ENCODE measurements at regions not wholly inside any gene's neighbourhood (a gene's known extent, or its start where the extent isn't known, plus 50 kb on each side); places are given as distances from the start of the nearest gene placed in this dataset.

GRCh38 chr19:32039440-32039839 is 306.0 kb upstream of the ZNF507 start:
- Histone ChIP-seq H3K4me2 (ENCODE audit: low read depth, low read length) (no peak overlapping the region), H3K36me3 (replicated peaks in 1 of 2; ENCODE audit: control insufficient read depth in 1 of 2, insufficient read depth in 2 of 2, low read length in 2 of 2) (no peaks in the 10 kb centered on the region), H3K79me2 (ENCODE audit: insufficient read depth, low read length) (no peaks in the 10 kb centered on the region), H3K27ac (ENCODE audit: extremely low read length, insufficient read depth, low read length) (no peak overlapping the region), H3K4me3 (replicated peaks in 1 of 3; ENCODE audit: insufficient read depth in 1 of 3, low read depth in 2 of 3, low read length in 3 of 3) (no peak overlapping the region), H3K9ac (ENCODE audit: insufficient read depth, low read depth, low read length) (no peak overlapping the region), H3K27me3 (ENCODE audit: control insufficient read depth in 1 of 2, insufficient read depth in 2 of 2, low read length in 2 of 2) (no peaks in the 10 kb centered on the region; a peak in 1 of 5 replicates), H3K9me3 (ENCODE audit: low read length) (no peaks in the 10 kb centered on the region), H2AFZ (ENCODE audit: low read length) (no peak overlapping the region), H4K20me1 (ENCODE audit: insufficient read depth, low read length) (no peaks in the 10 kb centered on the region), H3K4me1 (ENCODE audit: insufficient read depth, low read length) (0 out of 2 replicates have a peak, but pooled peaks cover 2% of the 10 kb centered on the region)
- no peak for DNase-seq (ENCODE audit: low spot score)
- no peak for TF ChIP-seq RXRA (CRISPR knock-in tag; IDR thresholded peaks at IDR 0.05)
- intact Hi-C loops (cut with micrococcal nuclease; ENCODE audit: unreplicated experiment) (no loop called here), in situ Hi-C loops (cut with HindIII; ENCODE audit: extremely low pct_ligation_motif_present, low pct_unique_long_range_greater_than_20kb) (no loop called here)
- no TSS peak for BruUV-seq (replicated peaks)
- POLR2A ChIA-PET = no interaction called here
- no peak for FAIRE-seq
- no peak for ATAC-seq
- 72% methylated on average over 13 of the region's 13 CpGs for WGBS (ENCODE audit: low lambda C conversion rate)
- CTCF ChIA-PET (ENCODE audit: low intra/inter-chr PET ratio, low total read pairs) = no interaction called here

- H3K9me3 ChIP-seq (ENCODE audit: low read length) = no peaks in the 10 kb centered on the region
- intact Hi-C loops (cut with micrococcal nuclease; ENCODE audit: unreplicated experiment) (no loop called here), in situ Hi-C loops (cut with HindIII; ENCODE audit: extremely low pct_ligation_motif_present, low pct_unique_long_range_greater_than_20kb) (loop anchor here (10.0 kb wide), 1 partner anchor 1365 kb away; no protein-coding TSS in a partner anchor)
- no peaks in the 10 kb centered on the region; a peak in 1 of 5 replicates for H3K27me3 ChIP-seq (ENCODE audit: control insufficient read depth in 1 of 2, insufficient read depth in 2 of 2, low read length in 2 of 2)
- H3K4me1 ChIP-seq (ENCODE audit: insufficient read depth, low read length) = no peaks in the 10 kb centered on the region
- H3K4me2 ChIP-seq (ENCODE audit: low read depth, low read length) = no peak overlapping the region
- WGBS (ENCODE audit: low lambda C conversion rate) = 63% methylated on average over 5 of the region's 5 CpGs
- no peak overlapping the region for H3K9ac ChIP-seq (ENCODE audit: insufficient read depth, low read depth, low read length)
- BruUV-seq (replicated peaks) = no TSS peak
- POLR2A ChIA-PET = no interaction called here
- no peaks in the 10 kb centered on the region for H3K79me2 ChIP-seq (ENCODE audit: insufficient read depth, low read length)
- DNase-seq (ENCODE audit: low spot score) = no peak
- no peak overlapping the region for H2AFZ ChIP-seq (ENCODE audit: low read length)
- CTCF ChIA-PET (ENCODE audit: low intra/inter-chr PET ratio, low total read pairs) = no interaction called here
- no peak overlapping the region for H3K4me3 ChIP-seq (replicated peaks in 1 of 3; ENCODE audit: insufficient read depth in 1 of 3, low read depth in 2 of 3, low read length in 3 of 3)
- FAIRE-seq = no peak
- no peaks in the 10 kb centered on the region for H4K20me1 ChIP-seq (ENCODE audit: insufficient read depth, low read length)
- H3K27ac ChIP-seq (ENCODE audit: extremely low read length, insufficient read depth, low read length) = no peak overlapping the region
- H3K36me3 ChIP-seq (replicated peaks in 1 of 2; ENCODE audit: control insufficient read depth in 1 of 2, insufficient read depth in 2 of 2, low read length in 2 of 2) = no peaks in the 10 kb centered on the region
- no peak for ATAC-seq
- no peak for TF ChIP-seq THAP7 (CRISPR knock-in tag; IDR thresholded peaks at IDR 0.05)
- no peak for TF ChIP-seq IKZF1 (IDR thresholded peaks at IDR 0.05)
- no peak for TF ChIP-seq ZNF256 (CRISPR knock-in tag; conservative IDR thresholded peaks at IDR 0.05)
- TF ChIP-seq ZNF615 (CRISPR knock-in tag; IDR thresholded peaks at IDR 0.05; ENCODE audit: borderline replicate concordance) = no peak
- no peak for TF ChIP-seq ZNF775 (CRISPR knock-in tag; IDR thresholded peaks at IDR 0.05; ENCODE audit: borderline replicate concordance)
- no peak for TF ChIP-seq ZNF138 (CRISPR knock-in tag; IDR thresholded peaks at IDR 0.05; ENCODE audit: low read depth)
- no peak for TF ChIP-seq ZNF251 (CRISPR knock-in tag; IDR thresholded peaks at IDR 0.05)
- TF ChIP-seq ZNF235 (CRISPR knock-in tag; IDR thresholded peaks at IDR 0.05; ENCODE audit: borderline replicate concordance) = no peak
- TF ChIP-seq KLF9 (CRISPR knock-in tag; IDR thresholded peaks at IDR 0.05; ENCODE audit: low read depth) = no peak
- no peak for TF ChIP-seq ZNF547 (CRISPR knock-in tag; IDR thresholded peaks at IDR 0.05)
- no peak for TF ChIP-seq MYC (CRISPR knock-in tag; IDR thresholded peaks at IDR 0.05; ENCODE audit: borderline replicate concordance)
- TF ChIP-seq, protein P1, sequence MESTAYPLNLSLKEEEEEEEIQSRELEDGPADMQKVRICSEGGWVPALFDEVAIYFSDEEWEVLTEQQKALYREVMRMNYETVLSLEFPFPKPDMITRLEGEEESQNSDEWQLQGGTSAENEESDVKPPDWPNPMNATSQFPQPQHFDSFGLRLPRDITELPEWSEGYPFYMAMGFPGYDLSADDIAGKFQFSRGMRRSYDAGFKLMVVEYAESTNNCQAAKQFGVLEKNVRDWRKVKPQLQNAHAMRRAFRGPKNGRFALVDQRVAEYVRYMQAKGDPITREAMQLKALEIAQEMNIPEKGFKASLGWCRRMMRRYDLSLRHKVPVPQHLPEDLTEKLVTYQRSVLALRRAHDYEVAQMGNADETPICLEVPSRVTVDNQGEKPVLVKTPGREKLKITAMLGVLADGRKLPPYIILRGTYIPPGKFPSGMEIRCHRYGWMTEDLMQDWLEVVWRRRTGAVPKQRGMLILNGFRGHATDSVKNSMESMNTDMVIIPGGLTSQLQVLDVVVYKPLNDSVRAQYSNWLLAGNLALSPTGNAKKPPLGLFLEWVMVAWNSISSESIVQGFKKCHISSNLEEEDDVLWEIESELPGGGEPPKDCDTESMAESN (CRISPR knock-in tag; conservative IDR thresholded peaks at IDR 0.05) = no peak
- no peak for TF ChIP-seq E2F5 (CRISPR knock-in tag; conservative IDR thresholded peaks at IDR 0.05)
Measured at GRCh38 chr19:32040236-32040635, 305.2 kb upstream of the ZNF507 start.

Measured in HepG2 (cell line).